ENCODE measurements at regions not wholly inside any gene's neighbourhood (a gene's known extent, or its start where the extent isn't known, plus 50 kb on each side); places are given as distances from the start of the nearest gene placed in this dataset.
A peak's percentile ranks its signal among the peaks of the same experiment; 100 is the strongest.

DNA sequence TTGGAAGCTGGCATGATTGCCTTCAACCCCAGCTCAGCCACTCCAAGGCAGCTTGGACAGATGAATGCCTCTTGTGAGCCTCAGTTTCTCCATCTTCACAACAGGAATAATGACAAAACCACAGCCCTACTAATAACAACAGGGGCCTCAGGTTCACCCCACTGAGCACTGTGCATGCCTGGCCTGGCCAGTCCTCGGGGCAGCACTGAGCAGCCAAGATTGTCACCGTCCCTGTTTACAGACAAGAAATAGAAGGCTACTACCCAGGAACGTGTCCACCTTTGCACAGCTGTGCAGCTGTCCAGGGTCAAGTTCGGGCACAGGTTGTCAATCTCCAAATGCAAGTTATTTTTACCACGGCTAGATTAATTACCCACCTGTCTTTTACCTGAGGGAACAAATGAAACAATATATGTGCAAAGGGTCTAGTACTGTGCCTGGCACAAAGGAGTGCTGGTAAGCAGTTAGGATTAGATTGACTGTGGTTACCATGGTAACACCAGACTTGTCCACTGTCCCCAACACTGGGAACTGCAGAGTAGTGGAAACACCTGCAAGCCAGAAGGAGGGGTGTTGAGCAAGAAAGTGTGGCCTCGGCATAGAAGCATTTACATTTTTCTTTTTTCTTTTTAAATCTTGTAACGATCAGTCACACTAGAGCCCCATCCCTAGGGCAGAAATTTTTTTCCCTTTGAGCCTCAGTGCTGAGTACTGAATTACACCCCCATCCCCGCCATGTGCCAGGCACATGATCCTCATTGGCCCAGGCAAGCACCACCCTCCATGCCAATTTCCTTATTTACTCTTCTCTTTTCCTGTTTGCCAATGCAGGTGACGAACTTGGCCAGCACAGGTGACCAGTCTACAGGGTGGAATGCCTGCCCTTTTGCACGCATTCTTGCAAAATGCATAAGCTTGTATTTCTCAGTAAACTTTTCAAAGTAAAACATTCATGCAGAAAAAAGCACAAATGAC is 66.3 kb upstream of the SLC6A6 start:
- TF ChIP-seq, protein P1, sequence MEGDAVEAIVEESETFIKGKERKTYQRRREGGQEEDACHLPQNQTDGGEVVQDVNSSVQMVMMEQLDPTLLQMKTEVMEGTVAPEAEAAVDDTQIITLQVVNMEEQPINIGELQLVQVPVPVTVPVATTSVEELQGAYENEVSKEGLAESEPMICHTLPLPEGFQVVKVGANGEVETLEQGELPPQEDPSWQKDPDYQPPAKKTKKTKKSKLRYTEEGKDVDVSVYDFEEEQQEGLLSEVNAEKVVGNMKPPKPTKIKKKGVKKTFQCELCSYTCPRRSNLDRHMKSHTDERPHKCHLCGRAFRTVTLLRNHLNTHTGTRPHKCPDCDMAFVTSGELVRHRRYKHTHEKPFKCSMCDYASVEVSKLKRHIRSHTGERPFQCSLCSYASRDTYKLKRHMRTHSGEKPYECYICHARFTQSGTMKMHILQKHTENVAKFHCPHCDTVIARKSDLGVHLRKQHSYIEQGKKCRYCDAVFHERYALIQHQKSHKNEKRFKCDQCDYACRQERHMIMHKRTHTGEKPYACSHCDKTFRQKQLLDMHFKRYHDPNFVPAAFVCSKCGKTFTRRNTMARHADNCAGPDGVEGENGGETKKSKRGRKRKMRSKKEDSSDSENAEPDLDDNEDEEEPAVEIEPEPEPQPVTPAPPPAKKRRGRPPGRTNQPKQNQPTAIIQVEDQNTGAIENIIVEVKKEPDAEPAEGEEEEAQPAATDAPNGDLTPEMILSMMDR (IDR thresholded peaks at IDR 0.05; ENCODE audit: insufficient read depth, low read length, severe bottlenecking), result no peak
- FAIRE-seq (no peak), DNase-seq (ENCODE audit: low read depth) (peak; percentile 78)
- no peaks in the 10 kb centered on the region for H3K27me3 ChIP-seq (ENCODE audit: control insufficient read depth, insufficient read depth, low read length)
- no peaks in the 10 kb centered on the region for H3K36me3 ChIP-seq (ENCODE audit: control insufficient read depth, insufficient read depth, low read length)
- H3K4me3 ChIP-seq (ENCODE audit: low read depth, low read length), result no peak overlapping the region

DNA sequence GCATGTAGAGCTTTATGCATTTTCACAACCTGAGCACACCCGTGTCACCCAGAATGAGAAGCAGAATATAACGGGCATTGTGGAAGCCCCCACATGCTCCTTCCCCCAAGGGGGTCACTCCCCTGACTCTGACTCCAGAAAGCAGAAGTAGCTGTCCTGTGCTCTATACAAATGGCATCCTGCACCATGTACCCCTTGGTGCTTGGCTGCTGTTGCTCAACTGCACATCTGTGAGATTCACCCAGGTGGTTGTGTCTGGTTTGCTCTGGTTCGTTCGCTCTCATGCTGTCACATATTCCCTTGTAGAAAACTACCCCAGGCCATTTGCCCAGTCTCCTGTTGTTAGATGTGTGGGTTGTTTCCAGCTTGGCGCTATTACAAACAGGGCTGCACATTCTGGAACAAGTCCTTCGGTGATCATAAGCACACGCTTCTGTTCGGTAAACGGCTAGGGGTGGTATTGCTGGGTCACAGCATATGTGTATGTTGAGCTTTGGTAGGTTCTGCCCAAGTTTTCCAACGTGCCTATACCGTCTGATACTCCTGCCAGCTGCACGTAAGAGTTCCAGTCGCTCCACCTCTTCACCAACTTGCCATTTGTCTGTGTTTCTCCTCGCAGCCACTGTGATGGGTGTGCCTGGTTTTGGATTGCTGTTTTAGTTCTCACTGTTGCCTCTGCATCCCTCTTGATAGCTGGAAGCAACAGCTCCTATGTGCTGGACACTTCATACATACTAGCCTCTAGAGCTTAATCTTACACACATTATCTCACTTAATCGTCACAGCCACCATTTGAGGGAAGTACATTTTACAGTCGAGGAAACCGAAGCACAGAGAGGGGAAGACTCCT is 65.4 kb upstream of the SLC6A6 start:
- no peaks in the 10 kb centered on the region for H3K27me3 ChIP-seq (ENCODE audit: control insufficient read depth, insufficient read depth, low read length)
- H3K36me3 ChIP-seq (ENCODE audit: control insufficient read depth, insufficient read depth, low read length), result no peaks in the 10 kb centered on the region
- H3K4me3 ChIP-seq (ENCODE audit: low read depth, low read length), result no peak overlapping the region
- FAIRE-seq (no peak), DNase-seq (ENCODE audit: low read depth) (peak; percentile 14)
- TF ChIP-seq, protein P1 (IDR thresholded peaks at IDR 0.05; ENCODE audit: insufficient read depth, low read length, severe bottlenecking), result no peak

DNA sequence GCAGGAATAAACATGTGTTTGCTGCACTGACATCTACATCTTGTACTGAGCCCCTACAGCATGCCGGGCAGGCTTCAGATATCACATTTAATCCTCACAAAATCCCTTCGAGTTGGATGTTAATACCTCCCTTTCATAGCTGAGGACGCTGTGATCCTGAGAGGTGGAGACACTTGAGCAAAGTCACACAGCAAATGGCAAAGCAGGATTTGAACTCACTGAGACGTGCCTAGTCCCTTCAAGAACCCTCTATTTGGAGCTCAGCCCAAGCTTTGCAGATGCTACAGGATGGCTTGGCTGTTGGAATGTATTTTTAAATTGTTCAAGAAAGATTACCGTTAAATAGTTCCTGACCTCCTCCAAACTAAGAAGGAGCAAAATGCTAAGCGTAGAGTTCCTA is 64.6 kb upstream of the SLC6A6 start:
- FAIRE-seq, result no peak
- Histone ChIP-seq H3K4me3 (ENCODE audit: low read depth, low read length) (no peak overlapping the region), H3K36me3 (ENCODE audit: control insufficient read depth, insufficient read depth, low read length) (no peaks in the 10 kb centered on the region), H3K27me3 (ENCODE audit: control insufficient read depth, insufficient read depth, low read length) (no peaks in the 10 kb centered on the region)
- no peak for DNase-seq (ENCODE audit: low read depth)
- TF ChIP-seq, protein P1 (IDR thresholded peaks at IDR 0.05; ENCODE audit: insufficient read depth, low read length, severe bottlenecking), result no peak

DNA sequence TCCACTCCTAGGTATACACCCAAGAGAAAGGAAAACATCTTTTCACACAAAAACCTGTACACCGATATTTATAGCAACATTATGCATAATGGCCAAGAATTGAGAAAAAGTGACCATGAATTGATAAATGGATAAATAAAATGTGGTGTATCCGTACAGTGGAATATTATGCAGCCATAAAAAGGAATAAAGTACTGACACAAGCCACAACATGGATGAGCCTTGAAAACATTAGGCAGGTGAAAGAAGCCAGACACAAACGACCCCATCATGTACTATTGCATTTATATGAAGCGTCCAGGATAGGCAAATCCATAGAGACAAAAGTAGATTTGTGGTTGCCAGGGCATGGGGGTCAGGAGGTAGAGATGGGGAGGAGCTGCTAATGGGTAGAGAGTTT is 64.2 kb upstream of the SLC6A6 start:
- FAIRE-seq (no peak), DNase-seq (ENCODE audit: low read depth) (no peak)
- Histone ChIP-seq H3K4me3 (ENCODE audit: low read depth, low read length) (no peak overlapping the region), H3K27me3 (ENCODE audit: control insufficient read depth, insufficient read depth, low read length) (no peaks in the 10 kb centered on the region), H3K36me3 (ENCODE audit: control insufficient read depth, insufficient read depth, low read length) (no peaks in the 10 kb centered on the region)
- TF ChIP-seq, protein P1 (IDR thresholded peaks at IDR 0.05; ENCODE audit: insufficient read depth, low read length, severe bottlenecking), result no peak

DNA sequence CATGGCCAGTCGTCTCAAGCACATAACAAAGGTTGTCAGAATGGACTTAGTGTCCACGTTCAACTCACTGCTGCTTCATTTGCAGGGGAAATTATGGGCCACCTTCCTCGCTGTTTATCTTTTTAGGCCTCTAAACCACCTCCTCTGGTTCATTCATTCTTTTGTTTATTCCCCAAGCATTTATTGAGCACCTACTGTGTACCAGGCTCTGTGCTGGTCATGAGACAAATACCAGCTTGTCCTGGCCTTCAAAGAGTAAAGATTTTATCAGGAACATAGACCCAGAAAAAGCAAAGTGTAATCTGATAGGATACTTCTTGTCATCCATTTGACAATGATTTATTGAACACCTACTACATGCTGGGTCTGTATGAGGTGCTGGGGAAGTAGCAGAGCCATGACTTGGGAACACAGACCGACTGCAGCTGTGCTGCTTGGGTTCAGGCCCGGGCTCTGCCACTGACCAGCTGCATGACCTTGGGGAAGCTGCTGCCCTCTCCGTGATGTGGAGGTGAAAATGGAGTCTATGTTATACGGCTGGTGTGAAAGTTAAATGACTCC is 63.4 kb upstream of the SLC6A6 start:
- Histone ChIP-seq H3K4me3 (ENCODE audit: low read depth, low read length) (no peak overlapping the region), H3K36me3 (ENCODE audit: control insufficient read depth, insufficient read depth, low read length) (no peaks in the 10 kb centered on the region), H3K27me3 (ENCODE audit: control insufficient read depth, insufficient read depth, low read length) (no peaks in the 10 kb centered on the region)
- DNase-seq (ENCODE audit: low read depth) (no peak), FAIRE-seq (no peak)
- TF ChIP-seq, protein P1 (IDR thresholded peaks at IDR 0.05; ENCODE audit: insufficient read depth, low read length, severe bottlenecking), result no peak
